ENCODE measurements at regions not wholly inside any gene's neighbourhood (a gene's known extent, or its start where the extent isn't known, plus 50 kb on each side); places are given as distances from the start of the nearest gene placed in this dataset.
"Not testable (repeated sequence)": the region's sequence is repeated elsewhere in the genome, so short reads cannot be mapped to it uniquely, and the experiment has no call there.

DNA sequence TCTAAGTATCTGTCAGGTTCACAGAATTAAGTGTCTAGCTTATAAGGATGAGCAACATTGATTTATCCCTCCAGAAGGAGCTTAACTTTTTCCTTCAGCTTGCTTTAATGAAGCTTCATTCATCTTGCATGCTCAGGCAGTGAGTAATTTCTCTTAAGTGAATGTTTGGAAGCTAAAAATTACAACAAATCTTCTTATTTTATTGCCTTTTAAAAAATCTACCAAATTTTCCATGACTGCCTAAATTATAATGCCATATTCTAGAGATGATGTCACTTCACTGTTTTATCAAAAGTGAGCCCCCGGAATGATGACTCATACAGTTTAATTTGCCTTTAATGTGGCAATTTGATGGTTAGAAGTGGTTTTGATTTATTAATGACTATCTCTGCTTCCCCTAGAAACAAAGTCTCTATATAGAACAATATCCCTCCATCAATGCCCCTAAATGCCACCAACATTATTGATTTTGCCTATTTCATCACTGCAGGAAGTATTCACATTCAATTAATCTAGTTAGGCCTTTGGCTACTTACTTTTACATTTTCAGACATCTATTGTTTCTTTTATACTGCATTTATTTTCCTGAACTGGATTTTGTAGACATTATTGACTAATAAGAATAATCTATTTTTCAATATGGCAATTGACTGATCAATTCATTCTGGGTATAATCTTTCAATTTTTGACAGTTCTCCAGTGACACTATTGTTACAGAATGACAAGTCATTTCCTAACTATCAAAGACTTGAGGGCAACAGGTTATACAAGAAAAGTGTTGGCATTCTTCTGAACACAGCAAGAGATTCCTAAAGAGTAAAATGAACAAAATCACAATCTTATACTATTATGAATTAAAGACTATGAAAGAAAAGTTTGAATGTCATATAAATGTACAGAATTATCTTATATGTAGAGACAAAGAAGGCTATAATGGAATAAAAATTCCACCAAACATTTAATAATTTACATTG lies 139.3 kb upstream of the ODAD2 start:
- peak; percentile 50 for DNase-seq (ENCODE audit: low read depth)

DNA sequence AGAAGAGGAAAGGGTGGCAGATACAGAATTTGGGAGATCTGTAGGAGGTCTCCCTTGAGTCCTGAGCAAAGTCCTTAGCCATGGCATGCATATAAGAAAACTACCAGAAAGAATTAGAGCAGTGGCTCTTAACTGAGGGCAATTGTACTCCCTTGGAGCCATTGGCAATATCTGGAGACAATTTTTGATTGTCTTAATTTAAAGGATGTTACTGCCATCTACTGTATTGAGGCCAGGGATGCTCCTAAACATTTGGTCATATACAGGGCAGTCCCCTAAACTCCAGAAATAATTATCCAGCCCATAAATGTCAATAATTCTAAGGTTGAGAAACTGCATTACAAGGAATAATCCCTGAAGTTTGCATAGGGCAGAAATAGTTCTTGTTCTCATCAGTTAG lies 136.4 kb upstream of the ODAD2 start:
- no peak for DNase-seq (ENCODE audit: low read depth)

DNA sequence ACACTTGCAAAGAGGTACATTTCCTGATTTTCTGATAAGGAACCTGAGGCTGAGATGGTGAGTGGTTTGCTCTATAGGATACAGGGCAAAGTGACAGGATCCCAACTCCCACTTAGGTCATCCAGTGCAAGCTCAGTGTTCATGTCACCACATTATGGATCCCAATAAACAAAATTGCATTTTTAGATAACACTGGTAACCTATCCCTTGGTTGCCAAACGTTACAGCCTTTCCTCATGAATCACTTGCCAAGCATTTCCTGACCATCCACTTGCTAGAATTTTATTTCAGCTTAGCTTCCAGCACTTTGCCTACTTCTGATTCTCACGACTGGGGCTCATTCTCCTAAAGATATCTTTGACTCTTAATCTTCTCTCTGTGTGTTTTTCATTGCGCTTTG lies 131.4 kb upstream of the ODAD2 start:
- peak; percentile 68 for DNase-seq (ENCODE audit: low read depth)

DNA sequence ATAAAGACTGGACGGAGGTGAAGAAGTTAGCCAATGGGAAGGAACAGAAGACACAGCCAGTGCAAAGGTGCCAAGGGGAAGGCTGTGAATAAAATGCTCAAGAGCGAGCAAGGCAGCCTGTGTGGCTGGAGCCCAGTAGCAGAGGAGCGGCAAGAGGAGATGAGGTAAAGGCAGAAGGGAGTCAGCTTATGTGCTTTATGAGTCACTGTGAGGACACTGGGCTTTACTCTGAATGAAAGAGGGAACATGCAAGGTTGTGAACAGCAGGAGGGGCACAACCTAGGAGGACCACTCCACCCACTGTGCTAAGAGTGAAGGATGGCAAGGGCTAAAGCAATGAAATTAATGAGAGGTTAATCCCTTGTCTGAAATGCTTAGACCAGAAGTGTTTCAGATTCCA lies 129.0 kb upstream of the ODAD2 start:
- no peak for DNase-seq (ENCODE audit: low read depth)

DNA sequence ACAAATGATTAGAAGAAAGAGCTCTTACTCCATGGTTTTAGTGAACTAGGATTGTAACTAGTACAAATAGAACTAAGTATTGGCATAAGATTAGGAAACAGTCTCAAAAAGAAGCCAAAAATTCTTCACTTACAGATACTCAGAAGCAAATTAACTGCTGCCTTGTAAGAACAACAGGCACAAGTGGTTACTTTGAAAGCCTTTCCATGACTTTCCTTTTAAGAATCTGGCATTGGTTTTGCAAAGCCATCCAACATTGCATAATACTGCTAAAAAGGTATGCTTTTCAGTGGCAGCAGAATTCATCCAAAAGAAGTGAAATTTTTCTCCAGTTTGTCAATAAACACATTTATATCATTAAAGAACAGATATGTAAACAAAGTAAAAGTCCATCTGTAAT lies 126.8 kb upstream of the ODAD2 start:
- DNase-seq (ENCODE audit: low read depth): peak; percentile 63

DNA sequence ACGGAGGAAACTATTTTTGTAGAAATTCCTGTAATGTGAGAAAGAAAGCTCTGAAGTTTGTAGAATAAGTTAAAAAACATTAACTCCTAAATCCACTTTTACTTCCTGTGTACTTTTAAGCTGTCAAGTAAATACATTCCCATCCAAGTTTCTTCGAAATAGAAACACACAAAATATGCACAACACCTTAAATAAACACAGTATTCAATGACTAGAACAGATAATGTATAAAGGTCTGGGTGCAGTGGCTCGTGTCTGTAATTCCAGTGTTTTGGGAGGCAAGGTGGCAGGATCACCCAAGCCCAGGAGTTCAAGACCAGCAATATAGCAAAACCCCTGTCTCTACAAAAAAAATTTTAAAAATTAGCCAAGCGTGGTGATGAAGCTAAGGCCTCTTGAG lies 121.9 kb upstream of the ODAD2 start:
- DNase-seq (ENCODE audit: low read depth): no peak

DNA sequence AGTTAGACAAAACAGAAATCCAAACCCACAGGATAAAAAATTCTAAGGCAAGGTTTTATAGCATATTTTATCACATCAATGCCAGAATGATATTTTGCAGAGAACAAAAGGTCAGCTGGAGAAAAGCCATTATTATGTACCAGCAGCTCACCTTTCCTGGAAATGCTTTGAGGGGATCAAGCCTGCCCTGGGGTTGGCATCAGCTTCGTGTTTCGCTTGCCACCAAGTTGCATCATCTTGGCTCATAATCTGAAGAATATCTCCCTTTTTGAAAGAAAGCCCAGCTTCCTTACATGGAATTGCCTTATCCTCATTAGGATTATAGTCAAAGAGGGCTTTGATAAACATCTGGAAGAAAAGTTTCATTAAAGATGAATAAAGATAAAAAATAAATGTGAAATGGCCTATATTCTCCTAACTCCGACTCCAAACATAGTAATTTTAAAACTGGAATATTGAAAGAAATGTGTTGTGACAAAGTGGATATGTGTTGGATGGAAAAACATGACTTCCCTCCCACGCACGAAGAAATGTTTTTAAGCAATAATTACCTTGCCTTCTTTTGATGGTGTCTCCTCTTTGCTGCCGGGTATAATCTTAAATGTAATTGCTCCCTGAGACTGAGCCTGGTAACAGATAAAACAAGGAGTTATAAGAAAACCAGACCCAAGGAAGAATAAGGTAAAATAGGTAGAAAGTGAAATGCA lies 121.3 kb upstream of the ODAD2 start:
- peak; percentile 26 for DNase-seq (ENCODE audit: low read depth)

DNA sequence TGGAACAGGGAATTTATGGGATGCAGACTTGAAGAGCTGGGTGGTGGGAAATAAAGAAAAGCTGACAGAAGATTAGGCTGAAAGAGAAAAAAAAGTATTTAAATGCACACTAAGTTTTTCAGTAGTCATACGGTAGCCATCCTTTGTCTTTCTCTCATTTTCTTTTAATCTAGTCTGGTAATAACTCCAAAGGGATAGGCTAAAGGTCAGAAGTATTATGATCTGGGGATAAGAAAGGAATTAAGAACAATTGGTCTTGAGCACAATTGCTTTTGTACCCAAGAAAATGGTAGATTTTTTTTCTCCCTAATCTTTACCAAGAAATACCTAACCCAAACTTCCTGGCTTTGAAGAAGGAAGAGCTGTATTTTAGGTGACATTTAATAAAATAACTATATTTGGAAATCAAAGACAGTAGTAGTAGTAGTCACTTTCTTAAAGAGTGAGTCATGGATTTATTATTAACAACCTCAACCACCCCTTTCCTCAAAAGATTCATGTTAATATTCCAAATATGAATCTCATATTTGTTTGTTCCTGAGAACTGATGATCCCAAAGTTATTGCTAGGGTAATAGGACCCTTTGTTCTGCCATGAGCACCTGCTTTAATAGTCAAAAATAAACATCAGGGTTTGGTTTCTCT lies 120.2 kb upstream of the ODAD2 start:
- peak; percentile 18 for DNase-seq (ENCODE audit: low read depth)

DNA sequence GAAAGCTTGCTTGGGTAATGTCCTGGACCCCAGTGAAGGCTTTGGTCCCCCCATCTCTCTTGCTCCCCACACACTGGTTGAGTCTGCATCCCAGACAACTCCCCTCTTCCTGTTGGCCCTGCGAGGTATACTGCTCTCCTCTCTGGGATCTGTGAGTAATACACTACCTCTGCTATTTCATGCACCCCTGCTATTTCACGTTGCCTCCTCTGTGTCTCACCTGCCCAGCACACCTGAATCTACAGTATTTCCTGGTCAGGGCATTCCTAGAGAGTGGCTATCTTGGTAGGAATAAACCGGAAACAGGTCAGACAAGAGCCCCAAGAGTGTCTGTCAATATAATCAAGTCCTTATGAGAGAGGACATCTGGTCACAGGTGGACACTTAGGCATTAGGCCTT lies 114.3 kb upstream of the ODAD2 start:
- DNase-seq (ENCODE audit: low read depth): no peak

DNA sequence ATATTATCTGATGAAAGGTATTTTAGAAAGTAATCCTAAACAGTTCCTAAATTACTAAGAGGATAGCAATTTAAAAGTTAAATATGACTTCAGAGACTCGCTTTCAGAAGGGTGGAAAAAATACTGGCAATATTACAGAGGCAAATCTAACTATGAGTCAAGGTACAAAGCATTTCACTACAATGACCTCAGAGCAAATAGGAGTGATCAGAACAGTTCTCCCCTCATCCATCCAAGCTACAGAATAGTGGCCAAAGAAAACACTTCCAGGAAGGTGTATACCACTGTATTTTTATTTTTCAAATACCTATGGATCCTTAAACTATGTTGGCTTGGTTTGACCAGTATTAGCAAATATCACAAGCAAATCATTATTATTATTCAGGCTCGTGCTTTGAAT lies 112.8 kb upstream of the ODAD2 start:
- peak; percentile 20 for DNase-seq (ENCODE audit: low read depth)

DNA sequence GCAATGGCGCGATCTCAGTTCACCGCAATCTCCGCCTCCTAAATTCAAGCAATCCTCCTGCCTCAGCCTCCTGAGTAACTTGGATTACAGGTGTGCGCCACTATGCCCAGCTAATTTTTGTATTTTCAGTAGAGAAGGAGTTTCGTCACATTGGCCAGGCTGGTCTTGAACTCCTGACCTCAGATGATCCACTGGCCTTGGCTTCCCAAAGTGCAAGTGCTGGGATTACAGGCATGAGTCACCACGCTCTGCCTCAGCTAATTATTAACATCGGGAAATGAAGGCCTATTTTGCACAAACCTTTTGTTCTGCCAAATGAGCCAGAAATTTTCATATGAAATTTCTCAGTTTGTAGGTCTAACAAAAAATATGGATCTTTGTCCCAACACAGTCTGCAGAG lies 106.7 kb upstream of the ODAD2 start:
- no peak for DNase-seq (ENCODE audit: low read depth)

DNA sequence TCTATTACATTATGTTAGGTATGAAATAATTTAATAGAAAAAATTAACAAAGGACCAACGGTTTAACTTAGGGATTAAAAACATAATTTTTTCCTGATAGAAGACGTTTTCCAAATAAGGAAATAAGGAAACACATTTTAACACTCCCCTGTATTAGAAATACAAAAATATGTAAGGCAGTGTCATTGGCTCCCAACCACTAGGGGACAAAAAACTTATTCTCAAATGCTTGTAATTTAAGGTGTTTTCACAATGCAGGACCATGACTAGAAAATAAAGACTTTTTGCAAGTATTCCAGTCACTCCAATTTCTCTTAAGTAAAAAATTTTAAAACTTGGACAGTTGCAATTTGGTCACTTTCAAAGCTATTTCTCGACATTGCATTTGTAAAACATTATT lies 98.8 kb upstream of the ODAD2 start:
- DNase-seq (ENCODE audit: low read depth): no peak

DNA sequence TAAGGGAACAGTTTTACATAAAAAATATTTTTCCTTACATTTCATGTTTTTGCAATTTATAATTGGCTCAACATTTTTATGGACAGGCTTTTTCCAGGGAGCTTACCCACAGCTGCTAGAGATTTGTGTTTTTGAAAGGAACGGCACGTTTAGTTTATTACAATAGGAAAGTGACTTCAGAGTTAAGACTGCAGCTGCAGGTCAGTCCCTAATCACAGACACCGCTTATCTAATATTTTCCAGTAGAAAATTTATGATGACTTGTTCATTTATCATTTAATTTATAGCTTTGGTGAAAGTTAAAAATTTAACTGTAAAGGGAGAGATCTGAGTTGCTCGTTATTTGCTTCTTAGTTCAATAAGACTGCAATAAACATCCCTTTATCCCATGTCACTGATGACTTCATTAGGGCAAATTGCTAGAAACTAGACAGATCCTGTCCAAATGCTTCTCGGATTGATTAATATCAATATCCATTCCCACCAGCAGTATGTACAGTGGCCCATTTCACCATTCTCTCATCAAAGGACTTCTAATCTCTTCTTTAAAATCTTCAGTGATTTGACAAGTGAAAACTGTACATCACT lies 97.0 kb upstream of the ODAD2 start:
- no peak for DNase-seq (ENCODE audit: low read depth)

DNA sequence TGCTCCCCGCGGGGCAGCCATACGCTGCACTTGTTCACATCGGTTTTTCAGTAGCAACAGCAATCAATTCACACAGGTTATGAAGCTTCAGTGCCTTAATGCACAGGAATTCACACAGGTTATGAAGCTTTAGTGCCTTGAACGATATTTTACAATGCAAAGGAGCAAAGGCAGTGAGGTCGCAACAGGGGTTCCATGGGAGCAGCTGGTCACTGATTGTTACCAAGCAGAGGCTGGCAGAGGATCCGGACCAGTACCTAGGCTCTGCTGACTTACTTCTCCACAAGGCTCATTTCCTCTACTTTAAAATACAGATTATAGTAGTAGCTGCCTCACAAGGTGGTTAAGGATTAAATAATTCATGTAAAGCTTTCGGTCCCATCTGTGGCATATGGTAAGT lies 95.2 kb upstream of the ODAD2 start:
- no peak for DNase-seq (ENCODE audit: low read depth)

DNA sequence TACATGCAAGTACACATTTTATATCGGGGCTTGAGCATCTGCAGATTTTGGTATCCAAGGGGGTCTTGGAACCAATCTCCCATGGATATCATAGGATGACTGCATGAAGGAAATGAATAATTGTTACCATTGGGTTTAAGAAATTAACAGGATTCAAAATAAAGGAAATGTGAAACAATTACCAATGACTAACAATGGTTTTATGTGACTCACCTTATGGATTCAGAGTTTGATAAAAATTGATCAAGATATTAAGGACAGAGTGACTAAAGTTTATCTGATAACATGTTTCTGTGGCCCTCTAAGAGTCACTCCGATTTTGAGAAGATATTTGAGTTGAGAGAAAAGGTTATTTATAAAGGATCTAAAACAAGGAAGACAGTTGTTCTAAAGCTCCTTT lies 93.0 kb upstream of the ODAD2 start:
- DNase-seq (ENCODE audit: low read depth): no peak

DNA sequence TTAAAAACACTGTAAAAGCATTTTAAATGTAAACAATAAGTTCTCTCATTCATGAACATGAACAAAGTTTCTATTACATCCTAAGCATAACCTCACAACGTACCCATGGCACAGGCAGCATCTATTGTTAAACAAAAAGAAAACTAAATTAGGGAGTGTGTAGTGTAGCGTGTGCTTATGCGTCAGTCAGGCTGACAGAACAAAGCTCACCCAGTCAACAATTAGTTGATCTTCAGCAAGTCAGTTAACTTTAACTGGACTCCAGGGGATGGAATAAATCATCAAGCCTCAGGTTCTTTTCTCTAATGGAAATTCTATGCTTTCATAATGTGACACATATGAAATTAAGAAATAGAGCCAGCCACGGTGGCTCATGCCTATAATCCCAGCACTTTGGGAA lies 91.6 kb upstream of the ODAD2 start:
- no peak for DNase-seq (ENCODE audit: low read depth)

DNA sequence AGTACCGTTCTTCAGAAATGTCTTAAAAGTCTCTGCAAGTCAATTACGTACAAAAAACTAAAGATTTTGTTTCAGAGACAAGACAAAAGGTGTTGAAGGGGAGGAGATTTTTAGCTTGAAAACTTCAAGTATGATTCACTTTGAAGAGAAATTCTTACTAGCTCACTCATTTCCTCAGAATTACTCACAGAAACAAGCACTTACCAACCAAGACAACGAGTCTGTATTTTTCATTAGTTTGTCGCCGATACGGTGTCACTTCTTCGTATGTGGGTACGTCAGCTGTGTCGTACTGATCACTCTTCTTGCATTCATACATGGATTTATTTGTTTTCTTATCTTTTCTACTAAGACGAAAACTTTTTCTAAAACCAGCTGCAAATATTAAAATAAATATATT lies 90.6 kb upstream of the ODAD2 start:
- peak; percentile 63 for DNase-seq (ENCODE audit: low read depth)

DNA sequence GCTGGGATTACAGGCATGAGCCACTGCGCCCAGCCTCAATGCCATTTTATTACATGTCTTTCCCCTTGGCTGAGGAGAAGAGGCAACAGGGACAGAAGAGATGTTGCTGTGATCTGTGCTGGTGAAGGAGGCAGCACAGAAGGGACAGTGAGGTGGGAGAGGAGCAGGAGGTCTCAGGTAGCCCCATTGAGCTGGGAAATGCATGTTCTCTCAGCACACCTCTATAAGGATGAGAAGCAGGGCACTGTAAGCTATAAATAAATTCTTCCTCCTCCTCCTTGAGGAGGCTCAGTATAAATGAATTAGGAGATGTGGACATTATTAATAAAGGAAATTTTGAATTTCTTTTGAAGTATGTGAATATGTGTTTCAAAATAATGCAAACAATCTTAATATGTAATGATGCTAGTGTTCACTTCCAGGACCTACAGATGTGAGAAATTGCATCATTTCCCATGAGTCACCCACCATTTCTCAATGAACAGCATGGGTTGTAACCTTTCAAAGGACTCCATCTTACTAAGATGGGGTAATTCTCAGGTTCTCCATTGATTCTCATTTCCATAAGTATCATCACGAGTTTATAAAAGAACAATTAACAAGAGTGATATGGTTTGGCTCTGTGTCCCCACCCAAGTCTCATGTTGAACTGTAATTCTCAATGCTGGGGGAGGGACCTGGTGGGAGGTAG lies 88.9 kb upstream of the ODAD2 start:
- DNase-seq (ENCODE audit: low read depth): peak; percentile 62

DNA sequence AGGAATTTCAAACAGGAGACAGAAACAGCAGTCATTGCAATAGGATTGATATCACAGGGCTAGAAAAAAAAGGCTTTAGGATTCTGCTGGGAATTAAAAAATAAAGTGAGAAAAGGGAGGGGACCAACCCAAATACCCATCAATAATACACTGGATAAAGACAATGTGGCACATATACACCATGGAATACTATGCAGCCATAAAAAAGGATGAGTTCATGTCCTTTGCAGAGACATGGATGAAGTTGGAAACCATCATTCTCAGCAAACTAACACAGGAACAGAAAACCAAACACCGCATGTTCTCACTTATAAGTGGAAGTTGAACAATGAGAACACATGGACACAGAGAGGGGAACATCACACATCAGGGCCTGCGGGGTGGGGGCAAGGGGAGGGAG lies 86.9 kb upstream of the ODAD2 start:
- not testable (repeated sequence) for DNase-seq (ENCODE audit: low read depth)

DNA sequence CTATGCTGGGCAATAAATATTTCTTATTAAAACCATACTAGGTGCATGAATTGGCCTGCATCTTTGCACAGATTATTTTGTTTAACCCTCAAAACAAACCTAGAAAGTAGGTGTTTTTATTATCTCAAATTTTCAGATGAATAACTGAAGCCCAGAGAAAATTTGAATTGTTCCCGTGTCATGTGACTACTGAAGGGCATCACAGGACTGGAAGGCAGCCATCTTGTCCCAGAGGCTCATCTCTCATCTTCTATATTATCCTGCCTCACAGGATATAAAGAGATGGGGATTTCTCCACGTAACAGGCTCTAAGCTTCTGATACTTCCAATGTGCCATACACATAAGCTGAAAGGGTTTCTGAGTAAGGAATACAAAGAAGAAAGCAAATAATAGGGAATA lies 84.0 kb upstream of the ODAD2 start:
- DNase-seq (ENCODE audit: low read depth): no peak

DNA sequence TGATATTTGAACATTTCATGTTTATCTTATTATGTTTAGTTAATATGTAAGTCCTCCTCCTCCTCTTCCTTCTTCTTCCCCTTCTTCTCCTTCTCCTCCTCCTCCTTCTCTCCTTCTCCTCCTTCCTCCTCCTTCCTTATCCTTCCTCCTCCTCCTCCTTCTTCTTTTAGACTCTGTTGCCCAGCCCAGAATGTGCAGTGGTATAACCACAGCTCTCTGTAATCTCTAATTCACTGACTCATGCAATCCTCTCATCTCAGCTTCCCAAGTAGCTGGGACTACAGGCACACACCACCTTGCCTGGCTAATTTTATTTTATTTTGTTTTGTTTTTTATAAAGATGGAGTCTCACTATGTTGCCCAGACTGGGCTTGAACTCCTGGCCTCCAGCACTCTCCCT lies 83.4 kb upstream of the ODAD2 start:
- no peak for DNase-seq (ENCODE audit: low read depth)

DNA sequence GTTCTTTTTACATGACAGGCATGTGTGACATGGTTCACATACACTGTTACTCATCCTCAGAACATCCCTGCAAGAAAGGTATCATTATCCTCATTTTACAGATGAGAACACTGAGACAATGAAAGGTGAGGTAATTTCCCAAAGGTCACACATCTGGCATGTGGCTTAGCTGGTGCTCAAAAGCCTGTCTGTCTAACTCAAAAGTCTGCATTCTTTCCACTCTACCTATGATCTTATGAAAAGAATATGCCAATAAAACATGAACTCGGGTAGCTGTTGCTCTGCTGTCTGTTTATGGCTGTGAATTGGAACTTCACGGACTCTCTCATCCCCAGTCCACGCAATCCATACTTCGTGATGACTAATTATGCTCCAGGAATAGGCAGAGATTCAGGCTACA lies 79.0 kb upstream of the ODAD2 start:
- DNase-seq (ENCODE audit: low read depth): no peak
